DND-41 (cell line): ENCODE measurements at regions not wholly inside any gene's neighbourhood (a gene's known extent, or its start where the extent isn't known, plus 50 kb on each side); places are given as distances from the start of the nearest gene placed in this dataset.

ENCODE experiments used
- EZH2 ChIP-seq: IDR thresholded peaks from 3 replicates; pipeline ENCODE4 v1.6.1; 2012; ENCODE audit warnings: borderline replicate concordance, low read depth, mild to moderate bottlenecking, moderate library complexity, low read length, inconsistent platforms; ENCODE audit not compliant: severe bottlenecking
- TF ChIP-seq, protein P1 (sequence below): IDR thresholded peaks from 2 replicates; pipeline ENCODE4 v1.5.1; 2012; ENCODE audit warnings: borderline replicate concordance, low read length, moderate library complexity, mild to moderate bottlenecking; ENCODE audit not compliant: poor library complexity, severe bottlenecking; ENCODE audit errors: extremely low read depth

DNA sequence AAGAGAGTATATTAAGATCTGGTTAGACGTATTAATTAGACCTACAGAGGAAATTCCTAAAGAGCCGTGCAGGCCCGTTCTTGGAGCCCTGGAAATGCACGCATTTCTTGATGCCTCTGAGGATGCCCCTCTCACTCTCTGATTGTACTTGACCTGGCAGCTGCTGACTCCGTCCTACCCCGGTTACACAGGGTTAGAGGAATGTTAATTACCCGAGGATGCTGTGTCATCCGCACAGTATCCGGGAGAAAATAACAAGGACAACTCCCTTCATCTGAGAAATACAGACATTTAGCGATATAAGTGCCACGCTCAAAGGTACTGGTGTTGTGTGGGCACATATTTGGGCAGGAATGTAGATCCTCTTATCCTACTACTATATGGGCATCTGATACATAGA, 404.6 kb upstream of the FAT1 start:
- TF ChIP-seq, protein P1, sequence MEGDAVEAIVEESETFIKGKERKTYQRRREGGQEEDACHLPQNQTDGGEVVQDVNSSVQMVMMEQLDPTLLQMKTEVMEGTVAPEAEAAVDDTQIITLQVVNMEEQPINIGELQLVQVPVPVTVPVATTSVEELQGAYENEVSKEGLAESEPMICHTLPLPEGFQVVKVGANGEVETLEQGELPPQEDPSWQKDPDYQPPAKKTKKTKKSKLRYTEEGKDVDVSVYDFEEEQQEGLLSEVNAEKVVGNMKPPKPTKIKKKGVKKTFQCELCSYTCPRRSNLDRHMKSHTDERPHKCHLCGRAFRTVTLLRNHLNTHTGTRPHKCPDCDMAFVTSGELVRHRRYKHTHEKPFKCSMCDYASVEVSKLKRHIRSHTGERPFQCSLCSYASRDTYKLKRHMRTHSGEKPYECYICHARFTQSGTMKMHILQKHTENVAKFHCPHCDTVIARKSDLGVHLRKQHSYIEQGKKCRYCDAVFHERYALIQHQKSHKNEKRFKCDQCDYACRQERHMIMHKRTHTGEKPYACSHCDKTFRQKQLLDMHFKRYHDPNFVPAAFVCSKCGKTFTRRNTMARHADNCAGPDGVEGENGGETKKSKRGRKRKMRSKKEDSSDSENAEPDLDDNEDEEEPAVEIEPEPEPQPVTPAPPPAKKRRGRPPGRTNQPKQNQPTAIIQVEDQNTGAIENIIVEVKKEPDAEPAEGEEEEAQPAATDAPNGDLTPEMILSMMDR: no peak
- TF ChIP-seq EZH2: no peak
